Karpas-422 (cell line): ENCODE measurements at regions not wholly inside any gene's neighbourhood (a gene's known extent, or its start where the extent isn't known, plus 50 kb on each side); places are given as distances from the start of the nearest gene placed in this dataset.

Source experiments
- DNase-seq: peaks from one replicate; pipeline ENCODE4 v3.0.0-alpha.2; 2015
- H2AFZ ChIP-seq: fragments of 200-600 bp; sonication (generic); 2 replicates; pipeline ENCODE4 v1.6.1; 2014; ENCODE audit warnings: antibody characterized with exemption, low read length, mixed read lengths
- H3K27ac ChIP-seq: fragments of 200-600 bp; sonication (generic); 2 replicates; pipeline ENCODE4 v1.5.1; 2014; ENCODE audit warnings: mild to moderate bottlenecking, low read length, moderate library complexity
- H3K27me3 ChIP-seq: fragments of 200-600 bp; sonication (generic); 2 replicates; pipeline ENCODE4 v1.6.1; 2014; ENCODE audit warnings: low read length, mixed read lengths
- H3K36me3 ChIP-seq: fragments of 200-600 bp; sonication (generic); 2 replicates; pipeline ENCODE4 v1.6.1; 2014; ENCODE audit warnings: low read length, mixed read lengths; ENCODE audit not compliant: insufficient read depth
- H3K4me1 ChIP-seq: fragments of 200-600 bp; sonication (generic); 2 replicates; pipeline ENCODE4 v1.6.1; 2014; ENCODE audit warnings: mild to moderate bottlenecking, low read length, mixed read lengths
- H3K4me2 ChIP-seq: fragments of 200-600 bp; sonication (generic); 2 replicates; pipeline ENCODE4 v1.6.1; 2014; ENCODE audit warnings: low read length, low read depth, mild to moderate bottlenecking; ENCODE audit not compliant: poor library complexity, severe bottlenecking
- H3K4me3 ChIP-seq: fragments of 200-600 bp; sonication (generic); 2 replicates; pipeline ENCODE4 v1.5.1; 2014; ENCODE audit warnings: mild to moderate bottlenecking, antibody characterized with exemption, low read length, mixed read lengths
- H3K79me2 ChIP-seq: fragments of 200-600 bp; sonication (generic); 2 replicates; pipeline ENCODE4 v1.6.1; 2014; ENCODE audit warnings: mild to moderate bottlenecking, low read length, mixed read lengths
- H3K9ac ChIP-seq: fragments of 200-600 bp; sonication (generic); 2 replicates; pipeline ENCODE4 v1.6.0; 2014; ENCODE audit warnings: low read length
- H3K9me2 ChIP-seq: fragments of 200-600 bp; sonication (generic), shearing (Covaris generic); replicated peaks from 2 replicates; pipeline ENCODE4 v1.6.0; 2014; ENCODE audit warnings: mild to moderate bottlenecking, low read length, moderate library complexity; ENCODE audit not compliant: insufficient read depth
- H3K9me3 ChIP-seq: fragments of 300-700, 200-600 bp; sonication (generic); 2 replicates; pipeline ENCODE4 v1.6.1; 2014; ENCODE audit warnings: low read length, mixed read lengths
- H4K20me1 ChIP-seq: fragments of 200-600 bp; sonication (generic); 2 replicates; pipeline ENCODE4 v1.6.1; 2014; ENCODE audit warnings: mild to moderate bottlenecking, antibody characterized with exemption, low read length, low read depth; ENCODE audit not compliant: insufficient read depth

GRCh38 chr18:4839639-4840038 lies 357.4 kb downstream of the AKAIN1 start:
- H4K20me1 ChIP-seq = no peaks in the 10 kb centered on the region
- no peak overlapping the region for H3K27ac ChIP-seq
- H3K9ac ChIP-seq = no peak overlapping the region
- no peaks in the 10 kb centered on the region for H3K27me3 ChIP-seq
- H2AFZ ChIP-seq = no peak overlapping the region
- H3K36me3 ChIP-seq = no peaks in the 10 kb centered on the region
- H3K4me2 ChIP-seq = no peak overlapping the region
- no peaks in the 10 kb centered on the region for H3K4me1 ChIP-seq
- DNase-seq = no peak
- H3K9me2 ChIP-seq = no peaks in the 10 kb centered on the region
- H3K79me2 ChIP-seq = no peaks in the 10 kb centered on the region
- no peaks in the 10 kb centered on the region for H3K9me3 ChIP-seq
- H3K4me3 ChIP-seq = no peak overlapping the region

DNA sequence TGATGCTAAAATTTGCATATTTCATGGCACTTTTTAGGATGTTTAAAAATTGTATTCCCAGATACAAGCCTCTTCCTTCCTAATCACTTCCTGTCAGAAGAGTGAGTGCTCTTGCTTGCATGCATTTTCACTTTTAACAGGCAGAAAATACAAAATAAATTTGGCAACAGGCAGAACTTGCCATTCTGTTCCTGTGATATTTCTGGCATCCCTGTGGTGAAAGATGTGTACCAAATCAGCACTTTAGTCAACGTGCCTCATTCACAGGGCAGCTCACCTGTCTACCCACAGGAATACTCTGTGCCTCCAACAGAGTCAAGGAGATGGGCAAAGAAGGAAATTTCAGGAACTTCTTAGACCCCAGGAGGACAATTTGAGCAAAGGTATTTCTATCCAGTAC lies 360.9 kb downstream of the AKAIN1 start:
- no peak for DNase-seq
- Histone ChIP-seq H3K79me2 (no peaks in the 10 kb centered on the region), H4K20me1 (no peaks in the 10 kb centered on the region), H3K4me3 (no peak overlapping the region), H3K9me3 (no peaks in the 10 kb centered on the region), H3K27ac (no peak overlapping the region), H3K4me2 (no peak overlapping the region), H3K27me3 (no peaks in the 10 kb centered on the region), H3K9ac (no peak overlapping the region), H3K9me2 (no peaks in the 10 kb centered on the region), H2AFZ (no peak overlapping the region), H3K4me1 (no peaks in the 10 kb centered on the region), H3K36me3 (no peaks in the 10 kb centered on the region)

DNA sequence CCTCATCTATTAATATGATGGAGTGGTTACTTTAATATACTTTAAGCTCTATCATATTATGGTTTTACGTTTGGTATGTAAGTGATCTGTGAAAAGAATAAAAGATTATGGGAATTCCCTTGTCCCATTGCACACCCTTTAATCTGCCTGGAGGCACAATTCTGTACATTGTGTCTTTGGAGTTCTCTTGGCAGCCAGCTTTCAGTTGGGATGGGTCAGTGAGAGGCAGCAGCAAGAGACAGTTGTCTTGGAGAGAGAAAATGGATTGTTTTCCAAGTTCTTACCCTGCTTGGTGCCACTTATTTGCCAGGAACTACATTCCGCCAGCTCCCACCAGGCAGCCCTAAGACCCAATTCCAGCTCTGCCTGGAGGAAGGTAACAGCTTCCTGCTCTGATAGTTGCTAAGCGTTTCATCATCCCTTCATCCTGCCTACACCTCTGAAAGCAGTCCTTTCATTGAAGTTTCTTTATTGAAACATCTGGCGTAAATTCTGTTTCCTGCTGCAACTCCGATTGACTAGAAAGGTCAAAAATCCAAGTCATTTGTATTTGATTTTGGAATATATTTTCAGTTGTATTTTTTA lies 365.2 kb downstream of the AKAIN1 start:
- Histone ChIP-seq H3K9me3 (no peaks in the 10 kb centered on the region), H3K9ac (no peak overlapping the region), H3K27me3 (no peaks in the 10 kb centered on the region), H3K4me2 (no peak overlapping the region), H3K27ac (no peak overlapping the region), H3K79me2 (no peaks in the 10 kb centered on the region), H3K4me3 (no peak overlapping the region), H3K4me1 (no peaks in the 10 kb centered on the region), H3K36me3 (no peaks in the 10 kb centered on the region), H2AFZ (no peak overlapping the region), H3K9me2 (no peaks in the 10 kb centered on the region), H4K20me1 (no peaks in the 10 kb centered on the region)
- DNase-seq = no peak

GRCh38 chr18:4831127-4831526 lies 365.9 kb downstream of the AKAIN1 start:
- no peak overlapping the region for H3K4me3 ChIP-seq
- H4K20me1 ChIP-seq = no peaks in the 10 kb centered on the region

GRCh38 chr18:4823091-4823490 lies 368.0 kb upstream of the DLGAP1 start:
- no peak overlapping the region for H3K9ac ChIP-seq
- no peak overlapping the region for H3K27ac ChIP-seq
- no peaks in the 10 kb centered on the region for H3K36me3 ChIP-seq
- no peaks in the 10 kb centered on the region for H3K27me3 ChIP-seq
- no peak for DNase-seq
- no peaks in the 10 kb centered on the region for H4K20me1 ChIP-seq
- H3K4me1 ChIP-seq = no peaks in the 10 kb centered on the region
- no peak overlapping the region for H2AFZ ChIP-seq
- H3K9me3 ChIP-seq = no peaks in the 10 kb centered on the region
- H3K4me3 ChIP-seq = no peak overlapping the region
- H3K79me2 ChIP-seq = no peaks in the 10 kb centered on the region
- H3K4me2 ChIP-seq = no peak overlapping the region
- no peaks in the 10 kb centered on the region for H3K9me2 ChIP-seq

More at GRCh38 chr18:4831127-4831526, 365.9 kb downstream of the AKAIN1 start:
- H3K27me3 ChIP-seq = no peaks in the 10 kb centered on the region
- no peak for DNase-seq
- no peaks in the 10 kb centered on the region for H3K36me3 ChIP-seq
- H3K4me2 ChIP-seq = no peak overlapping the region
- no peak overlapping the region for H2AFZ ChIP-seq
- no peak overlapping the region for H3K27ac ChIP-seq
- H3K79me2 ChIP-seq = no peaks in the 10 kb centered on the region
- no peaks in the 10 kb centered on the region for H3K9me3 ChIP-seq
- no peak overlapping the region for H3K9ac ChIP-seq
- no peaks in the 10 kb centered on the region for H3K9me2 ChIP-seq
- H3K4me1 ChIP-seq = no peaks in the 10 kb centered on the region

DNA sequence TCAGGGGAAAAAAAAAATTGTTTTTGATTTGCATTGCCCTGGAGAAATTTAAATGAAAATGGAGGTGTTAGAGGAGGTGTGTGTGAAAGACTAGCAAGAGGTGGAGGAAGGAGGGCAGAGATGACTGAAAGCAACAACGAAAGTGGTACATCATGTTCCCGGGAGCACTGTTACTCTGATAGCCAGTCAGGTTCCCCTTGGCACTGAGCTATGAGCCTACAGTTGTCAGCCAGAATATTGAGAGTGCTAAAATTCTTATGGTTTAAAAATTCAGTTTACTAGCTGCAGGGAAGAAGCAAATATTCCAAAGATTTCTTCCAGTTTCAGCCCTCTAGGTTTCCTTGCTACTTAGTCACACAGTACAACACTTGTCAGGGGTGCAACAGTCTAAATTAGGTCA lies 366.7 kb upstream of the DLGAP1 start:
- H3K4me3 ChIP-seq = no peak overlapping the region
- H3K79me2 ChIP-seq = no peaks in the 10 kb centered on the region
- H3K9me2 ChIP-seq = no peaks in the 10 kb centered on the region
- no peak overlapping the region for H3K4me2 ChIP-seq
- H3K4me1 ChIP-seq = no peaks in the 10 kb centered on the region
- no peaks in the 10 kb centered on the region for H3K27me3 ChIP-seq
- no peak overlapping the region for H3K9ac ChIP-seq
- no peaks in the 10 kb centered on the region for H4K20me1 ChIP-seq
- no peak for DNase-seq
- H3K9me3 ChIP-seq = no peaks in the 10 kb centered on the region
- H3K36me3 ChIP-seq = no peaks in the 10 kb centered on the region
- H2AFZ ChIP-seq = no peak overlapping the region
- no peak overlapping the region for H3K27ac ChIP-seq

DNA sequence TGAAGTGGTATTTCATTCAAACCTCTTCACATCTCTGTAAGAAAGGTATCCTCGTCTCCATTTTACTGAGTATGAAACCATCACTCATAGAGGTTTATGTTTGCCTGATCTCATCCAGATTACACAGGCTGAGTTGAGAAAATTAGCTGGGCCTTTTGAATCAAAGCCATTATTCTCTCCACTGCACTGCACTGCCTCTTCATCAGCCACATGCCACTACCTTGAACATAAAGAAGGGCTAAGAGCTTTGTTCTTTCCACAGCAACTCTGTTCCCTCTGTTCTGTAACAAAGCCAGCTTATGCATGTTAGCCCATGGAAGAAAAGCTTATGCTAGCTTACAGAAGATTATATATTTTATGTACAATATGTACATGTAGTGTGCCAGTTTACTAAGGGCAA lies 362.6 kb upstream of the DLGAP1 start:
- no peaks in the 10 kb centered on the region for H3K36me3 ChIP-seq
- H3K4me1 ChIP-seq = no peaks in the 10 kb centered on the region
- no peak overlapping the region for H3K4me3 ChIP-seq
- H3K9ac ChIP-seq = no peak overlapping the region
- no peaks in the 10 kb centered on the region; the same call in 1 of the 2 replicates for H3K9me3 ChIP-seq
- no peak overlapping the region for H3K27ac ChIP-seq
- H3K79me2 ChIP-seq = no peaks in the 10 kb centered on the region
- H3K27me3 ChIP-seq = no peaks in the 10 kb centered on the region
- no peak overlapping the region for H2AFZ ChIP-seq
- H3K4me2 ChIP-seq = no peak overlapping the region
- DNase-seq = no peak
- no peaks in the 10 kb centered on the region for H3K9me2 ChIP-seq
- no peaks in the 10 kb centered on the region for H4K20me1 ChIP-seq

DNA sequence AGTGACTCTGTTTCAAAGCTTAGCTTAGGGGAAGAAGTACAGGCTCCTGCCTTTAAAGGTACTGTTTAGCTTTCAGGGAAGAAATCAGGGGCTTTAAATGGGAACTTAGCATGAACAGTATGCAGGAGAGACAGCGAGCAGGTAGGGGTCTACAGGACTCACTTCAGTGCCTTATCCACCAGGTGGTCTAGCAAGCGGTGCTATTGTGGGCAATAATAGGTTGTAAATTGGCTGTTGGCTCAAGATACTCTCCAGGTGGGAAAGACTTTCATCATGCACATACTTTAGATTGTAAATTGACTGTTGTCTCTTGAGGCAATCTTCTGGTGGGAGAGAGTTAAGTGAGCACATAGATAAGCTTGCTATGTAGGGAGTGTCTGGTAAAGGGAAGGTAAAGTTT lies 358.6 kb upstream of the DLGAP1 start:
- H3K9me3 ChIP-seq = no peaks in the 10 kb centered on the region; the same call in 1 of the 2 replicates
- H3K4me1 ChIP-seq = no peaks in the 10 kb centered on the region
- no peaks in the 10 kb centered on the region for H3K36me3 ChIP-seq
- H3K9ac ChIP-seq = no peak overlapping the region
- no peaks in the 10 kb centered on the region for H3K79me2 ChIP-seq
- H3K27me3 ChIP-seq = no peaks in the 10 kb centered on the region
- no peaks in the 10 kb centered on the region for H3K9me2 ChIP-seq
- no peak overlapping the region for H3K27ac ChIP-seq
- no peaks in the 10 kb centered on the region for H4K20me1 ChIP-seq
- H3K4me3 ChIP-seq = no peak overlapping the region
- DNase-seq = no peak
- no peak overlapping the region for H2AFZ ChIP-seq
- H3K4me2 ChIP-seq = no peak overlapping the region

GRCh38 chr18:4808891-4809290 lies 353.8 kb upstream of the DLGAP1 start:
- Histone ChIP-seq H3K27ac (no peak overlapping the region), H3K4me1 (no peaks in the 10 kb centered on the region), H3K79me2 (no peaks in the 10 kb centered on the region), H4K20me1 (no peaks in the 10 kb centered on the region), H3K4me2 (no peak overlapping the region), H3K9me3 (no peaks in the 10 kb centered on the region), H3K4me3 (no peak overlapping the region), H3K9ac (no peak overlapping the region), H2AFZ (no peak overlapping the region), H3K27me3 (no peaks in the 10 kb centered on the region), H3K36me3 (no peaks in the 10 kb centered on the region), H3K9me2 (no peaks in the 10 kb centered on the region)
- DNase-seq = no peak
